ENCODE measurements at regions not wholly inside any gene's neighbourhood (a gene's known extent, or its start where the extent isn't known, plus 50 kb on each side); places are given as distances from the start of the nearest gene placed in this dataset.

DNA sequence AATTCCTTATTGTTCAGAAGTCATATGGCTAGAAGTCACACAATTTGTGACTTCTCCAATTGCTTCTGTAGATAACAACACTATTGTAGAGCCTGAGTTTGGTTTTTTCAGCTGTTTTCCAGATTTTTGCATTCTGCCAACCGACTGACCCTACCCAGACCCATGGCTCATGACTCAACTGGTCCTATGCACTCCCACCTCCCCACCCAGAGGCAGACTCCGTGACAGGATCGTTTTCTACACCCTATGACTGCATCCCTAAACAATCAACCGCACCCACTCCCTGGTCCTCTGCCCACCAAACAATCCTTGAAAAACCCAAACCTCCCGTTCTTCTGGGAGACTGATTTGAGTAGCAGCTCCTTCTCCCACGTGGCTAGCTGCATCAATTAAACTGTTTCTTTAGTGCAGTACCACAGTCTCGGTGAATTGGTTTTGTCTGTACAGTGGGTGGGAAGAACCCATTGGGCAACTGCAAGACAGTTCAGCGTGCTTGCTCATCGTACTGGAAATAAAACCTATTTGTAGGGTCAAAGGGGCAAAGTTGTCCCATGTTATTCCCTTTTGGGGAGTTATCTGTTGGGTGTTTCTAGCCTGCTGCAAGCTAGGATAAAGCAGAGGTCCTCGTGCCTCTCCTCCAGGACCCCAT is 150.3 kb upstream of the FAM20C start:
- RAD21 ChIA-PET (ENCODE audit: low non-redundant PET in 1 of 2, low total read pairs in 2 of 2, uncharacterized antibody in 2 of 2, unreplicated experiment in 2 of 2), result no interaction called here
- H3K36me3 ChIP-seq (ENCODE audit: control insufficient read depth in 1 of 2, insufficient read depth in 2 of 2, low read length in 2 of 2), result no peaks in the 10 kb centered on the region
- H3K9me2 ChIP-seq (ENCODE audit: insufficient read depth), result no peaks in the 10 kb centered on the region
- no peaks in the 10 kb centered on the region for H3K79me2 ChIP-seq (ENCODE audit: insufficient read depth, low read length)
- ATAC-seq, result no peak
- POLR2A ChIA-PET, result no interaction called here
- intact Hi-C loops (cut with micrococcal nuclease), result no loop called here
- no peaks in the 10 kb centered on the region for H3K9me3 ChIP-seq (ENCODE audit: control insufficient read depth in 1 of 2, insufficient read depth in 1 of 2, low read depth in 1 of 2, low read length in 2 of 2)
- no TSS peak for BruUV-seq (replicated peaks)
- CTCF ChIA-PET, result no interaction called here
- TF ChIP-seq POLR2A (IDR thresholded peaks at IDR 0.05; ENCODE audit: borderline replicate concordance, extremely low read depth, insufficient read depth, insufficient read length) (no peak), TCF7L2 (IDR thresholded peaks at IDR 0.05; ENCODE audit: borderline replicate concordance, extremely low read depth, insufficient read depth, insufficient read length) (no peak)
- no peaks in the 10 kb centered on the region for H4K20me1 ChIP-seq (ENCODE audit: insufficient read depth)
- H3K4me1 ChIP-seq (ENCODE audit: control insufficient read depth in 1 of 2, insufficient read depth in 2 of 2, low read length in 2 of 2), result no peaks in the 10 kb centered on the region
- DNase-seq (ENCODE audit: low read depth, low spot score), result no peak
- H2AFZ ChIP-seq (ENCODE audit: low read depth, low read length, poor library complexity, severe bottlenecking), result no peak overlapping the region
- no peak overlapping the region for H3K4me3 ChIP-seq (replicated peaks in 1 of 2; ENCODE audit: low read depth in 1 of 2, low read length in 2 of 2)
- H3K27ac ChIP-seq (ENCODE audit: low read depth, low read length), result no peak overlapping the region
- no peak overlapping the region for H3K4me2 ChIP-seq (ENCODE audit: low read length)
- peaks cover 27% of the 10 kb centered on the region; the same call in 1 of the 2 replicates for H3K27me3 ChIP-seq (ENCODE audit: insufficient read depth, low read length)
- H3K9ac ChIP-seq (ENCODE audit: low read length), result no peak overlapping the region

DNA sequence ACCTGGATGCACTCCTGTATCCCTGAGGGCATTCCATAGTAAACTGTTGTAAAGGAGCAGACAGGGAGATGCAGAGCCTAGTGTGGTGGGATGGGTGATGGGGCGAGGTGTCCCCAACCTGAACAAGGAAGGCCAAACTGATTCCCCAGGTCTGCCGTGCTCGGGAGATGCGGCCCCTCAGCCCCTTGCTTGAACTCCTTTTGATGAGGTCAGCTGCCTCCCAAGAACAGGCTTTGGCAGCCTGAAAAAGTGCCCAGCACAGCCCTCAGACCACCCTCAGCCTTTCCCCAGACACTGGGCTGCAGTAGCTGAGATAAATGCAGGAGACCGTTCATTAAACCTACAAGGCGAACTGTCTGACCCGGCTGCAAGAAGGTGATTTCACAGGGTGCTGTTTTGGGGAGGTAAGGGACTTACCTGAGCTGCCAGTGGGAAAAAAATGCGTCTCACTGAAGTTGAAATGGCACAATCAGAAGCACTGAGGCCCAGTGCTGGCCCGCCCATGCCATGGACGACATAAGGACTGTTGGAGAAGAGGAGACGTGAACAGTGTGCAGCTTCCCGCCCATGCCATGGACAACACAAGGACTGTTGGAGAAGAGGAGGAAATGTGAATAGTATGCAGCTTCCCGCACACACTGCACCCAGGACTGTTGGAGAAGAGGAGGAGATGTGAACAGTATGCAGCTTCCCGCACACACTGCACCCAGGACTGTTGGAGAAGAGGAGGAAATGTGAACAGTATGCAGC is 148.4 kb upstream of the FAM20C start:
- ChIA-PET CTCF (interaction anchor here (0.8 kb wide), 1 partner anchor 17 kb away, joined by 3 read pairs; no protein-coding TSS in a partner anchor), POLR2A (no interaction called here), RAD21 (ENCODE audit: low non-redundant PET in 1 of 2, low total read pairs in 2 of 2, uncharacterized antibody in 2 of 2, unreplicated experiment in 2 of 2) (no interaction called here)
- Histone ChIP-seq H3K79me2 (ENCODE audit: insufficient read depth, low read length) (no peaks in the 10 kb centered on the region), H3K9me2 (ENCODE audit: insufficient read depth) (no peaks in the 10 kb centered on the region), H3K4me1 (ENCODE audit: control insufficient read depth in 1 of 2, insufficient read depth in 2 of 2, low read length in 2 of 2) (no peaks in the 10 kb centered on the region), H3K4me2 (ENCODE audit: low read length) (no peak overlapping the region), H3K27ac (ENCODE audit: low read depth, low read length) (no peak overlapping the region), H3K27me3 (ENCODE audit: insufficient read depth, low read length) (peaks cover 27% of the 10 kb centered on the region; the same call in 1 of the 2 replicates), H4K20me1 (ENCODE audit: insufficient read depth) (no peaks in the 10 kb centered on the region), H3K4me3 (replicated peaks in 1 of 2; ENCODE audit: low read depth in 1 of 2, low read length in 2 of 2) (no peak overlapping the region), H3K9ac (ENCODE audit: low read length) (no peak overlapping the region), H3K36me3 (ENCODE audit: control insufficient read depth in 1 of 2, insufficient read depth in 2 of 2, low read length in 2 of 2) (no peaks in the 10 kb centered on the region), H2AFZ (ENCODE audit: low read depth, low read length, poor library complexity, severe bottlenecking) (no peak overlapping the region), H3K9me3 (ENCODE audit: control insufficient read depth in 1 of 2, insufficient read depth in 1 of 2, low read depth in 1 of 2, low read length in 2 of 2) (no peaks in the 10 kb centered on the region)
- no peak for ATAC-seq
- no TSS peak for BruUV-seq (replicated peaks)
- no peak for DNase-seq (ENCODE audit: low read depth, low spot score)
- TF ChIP-seq, protein P1, sequence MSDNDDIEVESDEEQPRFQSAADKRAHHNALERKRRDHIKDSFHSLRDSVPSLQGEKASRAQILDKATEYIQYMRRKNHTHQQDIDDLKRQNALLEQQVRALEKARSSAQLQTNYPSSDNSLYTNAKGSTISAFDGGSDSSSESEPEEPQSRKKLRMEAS (IDR thresholded peaks at IDR 0.05), result no peak
- TF ChIP-seq ELF1 (IDR thresholded peaks at IDR 0.05; ENCODE audit: borderline replicate concordance, low read depth), result no peak
- no peak for TF ChIP-seq EGR1 (IDR thresholded peaks at IDR 0.05; ENCODE audit: low read depth)
- no peak for TF ChIP-seq JUND (IDR thresholded peaks at IDR 0.05)
- TF ChIP-seq RAD21 (IDR thresholded peaks at IDR 0.05; ENCODE audit: low read depth), result no peak
- TF ChIP-seq CBX3 (IDR thresholded peaks at IDR 0.05; ENCODE audit: low read depth), result no peak
- intact Hi-C loops (cut with micrococcal nuclease), result no loop called here
